Iris pigment epithelial cell (primary cell): ENCODE measurements at regions not wholly inside any gene's neighbourhood (a gene's known extent, or its start where the extent isn't known, plus 50 kb on each side); places are given as distances from the start of the nearest gene placed in this dataset.
A peak's percentile ranks its signal among the peaks of the same experiment; 100 is the strongest.

Experiments used
- DNase-seq: peaks from one replicate; pipeline ENCODE4 v3.0.0-alpha.2; 2011; ENCODE audit warnings: low read depth

DNA sequence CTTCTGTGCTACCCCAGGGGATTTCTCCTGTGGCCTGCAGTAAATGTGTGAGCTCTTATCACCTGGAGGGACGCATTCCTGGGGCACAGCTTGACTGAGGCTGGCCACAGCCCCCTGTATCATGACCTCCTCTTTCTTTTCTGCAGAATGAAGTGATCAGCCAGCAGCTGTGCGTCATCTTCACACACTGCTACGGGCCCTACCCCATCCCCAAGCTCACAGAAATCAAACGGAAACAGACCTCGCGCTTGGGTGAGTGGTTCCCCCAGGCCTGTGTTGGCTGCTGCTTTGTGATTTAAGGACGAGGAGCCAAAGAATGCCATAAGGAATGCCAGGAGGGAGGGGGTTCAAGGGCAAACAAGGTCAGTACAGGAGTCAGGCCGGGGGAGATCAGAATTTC, 50.5 kb upstream of the PWP1 start:
- peak; percentile 27 for DNase-seq
